GM18870 (cell line): ENCODE measurements at regions not wholly inside any gene's neighbourhood (a gene's known extent, or its start where the extent isn't known, plus 50 kb on each side); places are given as distances from the start of the nearest gene placed in this dataset.

Experiments
- ATAC-seq: cut with Tn5 transposase; IDR thresholded peaks from one replicate; pipeline ENCODE4 v1.9.1; 2021; ENCODE audit warnings: moderate library complexity; ENCODE audit not compliant: unreplicated experiment

- no peak for ATAC-seq
Observed at GRCh38 chr9:79236466-79236865, 335.3 kb upstream of the TLE4 start.

- ATAC-seq: no peak
Observed at GRCh38 chr9:79237861-79238260, 333.9 kb upstream of the TLE4 start.

GRCh38 chr9:79240774-79241173 is 331.0 kb upstream of the TLE4 start:
- no peak for ATAC-seq

- ATAC-seq: no peak
Observed at GRCh38 chr9:79242489-79242888, 329.3 kb upstream of the TLE4 start.

GRCh38 chr9:79246170-79246569 is 325.6 kb upstream of the TLE4 start:
- no peak for ATAC-seq

GRCh38 chr9:79247021-79247420 is 324.7 kb upstream of the TLE4 start:
- ATAC-seq: no peak

- ATAC-seq: no peak
Observed at GRCh38 chr9:79250806-79251205, 321.0 kb upstream of the TLE4 start.

- ATAC-seq: no peak
Observed at GRCh38 chr9:79254900-79255650, 316.7 kb upstream of the TLE4 start.

GRCh38 chr9:79255651-79256260 is 316.0 kb upstream of the TLE4 start:
- ATAC-seq: no peak

- no peak for ATAC-seq
Observed at GRCh38 chr9:79256691-79257213, 315.0 kb upstream of the TLE4 start.

- ATAC-seq: no peak
Observed at GRCh38 chr9:79257228-79257781, 314.5 kb upstream of the TLE4 start.

- no peak for ATAC-seq
Observed at GRCh38 chr9:79257790-79258351, 313.9 kb upstream of the TLE4 start.

- no peak for ATAC-seq
Observed at GRCh38 chr9:79259858-79260257, 311.9 kb upstream of the TLE4 start.

GRCh38 chr9:79263628-79264027 is 308.1 kb upstream of the TLE4 start:
- ATAC-seq: no peak

GRCh38 chr9:79264041-79264440 is 307.7 kb upstream of the TLE4 start:
- no peak for ATAC-seq

- no peak for ATAC-seq
Observed at GRCh38 chr9:79264511-79265355, 307.0 kb upstream of the TLE4 start.

GRCh38 chr9:79266986-79267385 is 304.8 kb upstream of the TLE4 start:
- ATAC-seq: no peak

- no peak for ATAC-seq
Observed at GRCh38 chr9:79268806-79269205, 303.0 kb upstream of the TLE4 start.

- ATAC-seq: no peak
Observed at GRCh38 chr9:79273311-79273710, 298.5 kb upstream of the TLE4 start.

GRCh38 chr9:79279356-79279755 is 292.4 kb upstream of the TLE4 start:
- ATAC-seq: no peak

GRCh38 chr9:79280691-79281090 is 291.1 kb upstream of the TLE4 start:
- no peak for ATAC-seq
